IMR-90 (cell line): ENCODE measurements at regions not wholly inside any gene's neighbourhood (a gene's known extent, or its start where the extent isn't known, plus 50 kb on each side); places are given as distances from the start of the nearest gene placed in this dataset.

ENCODE experiments used
- ATAC-seq: fragments of 200-7000 bp; cut with Tn5 transposase; 2 replicates; pipeline ENCODE4 v1.9.1; 2020; ENCODE audit warnings: low read depth, mild to moderate bottlenecking, moderate library complexity
- BruUV-seq: library from RNA; stranded (reverse); fragments of 400-500 nt; replicated peaks from 2 replicates; lab custom pipeline; 2021; lab: Mats Ljungman, UMichigan
- CTCF ChIA-PET: fragments of 300-600 bp; formaldehyde crosslinking; extraction: SDS; loops from one replicate; lab custom pipeline; 2021; ENCODE audit warnings: antibody characterized with exemption; lab: Yijun Ruan, JAX
- POLR2A ChIA-PET: fragments of 300-600 bp; sonication (Branson Sonifier 250); formaldehyde crosslinking; loops from one replicate; lab custom pipeline; 2022; ENCODE audit warnings: antibody characterized with exemption; ENCODE audit not compliant: unreplicated experiment; lab: Charles Lee
- DNase-seq: peaks from one replicate; pipeline ENCODE4 v3.0.0; 2013
- H2AFZ ChIP-seq: replicated peaks from 2 replicates; pipeline ENCODE3; 2013; ENCODE audit warnings: low read length, mild to moderate bottlenecking; ENCODE audit not compliant: poor library complexity
- H2AK5ac ChIP-seq: 2 replicates; pipeline ENCODE4 v1.6.1; 2013; ENCODE audit warnings: low read depth, low read length, inconsistent platforms
- H2AK9ac ChIP-seq: replicated peaks from 2 replicates; pipeline ENCODE3; 2013; ENCODE audit warnings: mild to moderate bottlenecking, low read depth, low read length, moderate library complexity; ENCODE audit not compliant: poor library complexity
- H2BK120ac ChIP-seq: 2 replicates; pipeline ENCODE4 v1.6.1; 2013; ENCODE audit warnings: low read depth, low read length, inconsistent platforms
- H2BK15ac ChIP-seq: 3 replicates; pipeline ENCODE4 v1.6.1; 2013; ENCODE audit warnings: low read depth, low read length, inconsistent platforms
- H2BK20ac ChIP-seq: 2 replicates; pipeline ENCODE4 v1.6.1; 2013; ENCODE audit warnings: low read depth, mild to moderate bottlenecking, inconsistent platforms, low read length, moderate library complexity
- H2BK5ac ChIP-seq: 2 replicates; pipeline ENCODE4 v1.6.1; 2013; ENCODE audit warnings: mild to moderate bottlenecking, low read depth, low read length, inconsistent platforms; ENCODE audit not compliant: poor library complexity, severe bottlenecking
- H3K14ac ChIP-seq: replicated peaks from 2 replicates; pipeline ENCODE4 v1.6.1; 2013; ENCODE audit warnings: low read depth, low read length, inconsistent platforms
- H3K18ac ChIP-seq: 2 replicates; pipeline ENCODE4 v1.6.1; 2013; ENCODE audit warnings: low read depth, low read length, control low read depth
- H3K23ac ChIP-seq: 2 replicates; pipeline ENCODE4 v1.6.1; 2013; ENCODE audit warnings: low read depth, low read length, inconsistent platforms
- H3K27ac ChIP-seq: 2 replicates; pipeline ENCODE4 v1.5.1; 2013; ENCODE audit warnings: mild to moderate bottlenecking, control low read depth, low read length; ENCODE audit not compliant: insufficient read depth
- H3K27me3 ChIP-seq: 2 replicates; pipeline ENCODE4 v1.6.1; 2013; ENCODE audit warnings: low read length; ENCODE audit not compliant: control insufficient read depth, insufficient read depth
- H3K36me3 ChIP-seq: 2 replicates; pipeline ENCODE4 v1.6.1; 2013; ENCODE audit warnings: low read length, mixed read lengths; ENCODE audit not compliant: control insufficient read depth, insufficient read depth
- H3K4ac ChIP-seq: 2 replicates; pipeline ENCODE4 v1.6.1; 2013; ENCODE audit warnings: low read depth, low read length, inconsistent platforms
- H3K4me1 ChIP-seq: 2 replicates; pipeline ENCODE4 v1.6.1; 2013; ENCODE audit warnings: low read length, mixed read lengths; ENCODE audit not compliant: control insufficient read depth, insufficient read depth
- H3K4me2 ChIP-seq: 2 replicates; pipeline ENCODE4 v1.6.1; 2013; ENCODE audit warnings: low read depth, mild to moderate bottlenecking, control low read depth, low read length, moderate library complexity
- H3K4me3 ChIP-seq: 2 replicates; pipeline ENCODE4 v1.5.1; 2013; ENCODE audit warnings: low read depth, mild to moderate bottlenecking, control low read depth, low read length, moderate library complexity; ENCODE audit not compliant: insufficient read depth
- H3K56ac ChIP-seq: 2 replicates; pipeline ENCODE4 v1.6.1; 2013; ENCODE audit warnings: low read length, inconsistent platforms; ENCODE audit not compliant: insufficient read depth; ENCODE audit errors: extremely low read depth
- H3K79me1 ChIP-seq, 2 experiments: 2 replicates each; pipeline ENCODE4 v1.6.1; 2013; ENCODE audit warnings: low read length in 2 of 2, inconsistent platforms in 1 of 2, low read depth in 1 of 2
- H3K9ac ChIP-seq: 2 replicates; pipeline ENCODE4 v1.6.1; 2013; ENCODE audit warnings: low read depth, low read length, control low read depth
- H3K9me1 ChIP-seq: 2 replicates; pipeline ENCODE4 v1.6.1; 2013; ENCODE audit warnings: low read length, inconsistent platforms; ENCODE audit not compliant: insufficient read depth
- H3K9me3 ChIP-seq: 2 replicates; pipeline ENCODE4 v1.6.1; 2013; ENCODE audit warnings: low read length; ENCODE audit not compliant: control insufficient read depth, insufficient read depth
- H4K20me1 ChIP-seq: 2 replicates; pipeline ENCODE4 v1.6.1; 2013; ENCODE audit warnings: low read length, inconsistent platforms; ENCODE audit not compliant: insufficient read depth
- H4K5ac ChIP-seq: 2 replicates; pipeline ENCODE4 v1.6.1; 2013; ENCODE audit warnings: mild to moderate bottlenecking, low read depth, low read length, control low read depth
- H4K8ac ChIP-seq, 2 experiments: 2 replicates each; pipeline ENCODE4 v1.6.1; 2013; ENCODE audit warnings: low read depth in 2 of 2, low read length in 2 of 2, control low read depth in 1 of 2, inconsistent platforms in 1 of 2
- H4K91ac ChIP-seq: 2 replicates; pipeline ENCODE4 v1.6.1; 2013; ENCODE audit warnings: low read depth, low read length, inconsistent platforms; ENCODE audit not compliant: insufficient read depth
- CEBPB ChIP-seq: IDR thresholded peaks from 2 replicates; pipeline ENCODE4 v1.6.1; 2012; ENCODE audit warnings: low read depth, low read length, improper control_type of control experiment
- CHD1 ChIP-seq: IDR thresholded peaks from 2 replicates; pipeline ENCODE4 v1.6.1; 2012; ENCODE audit warnings: low read depth, low read length, improper control_type of control experiment
- WGBS, 2 experiments: methylation state at CpG; one replicate each; pipeline versions ENCODE4 v1.1.5 to v1.1.7; 2013; ENCODE audit warnings: missing lambda C conversion rate in 2 of 2; ENCODE audit not compliant: insufficient read length in 1 of 2; ENCODE audit errors: extremely low coverage in 2 of 2; 5-methylcytosine and 5-hydroxymethylcytosine counted together
- dilution Hi-C: fragments of 300-500 bp; cut with HindIII; formaldehyde crosslinking; loops from one replicate; pipeline ENCODE4 v1.14.3; 2018; ENCODE audit warnings: low sequenced_read_pairs; ENCODE audit not compliant: unreplicated experiment
- in situ Hi-C: fragments of 300-500 bp; cut with MboI; formaldehyde crosslinking; loops from 3 replicates; pipeline ENCODE4 v1.14.3; 2019; ENCODE audit warnings: low sequenced_read_pairs, inconsistent platforms, mixed read lengths
- intact Hi-C: fragments of 100-400 bp; cut with micrococcal nuclease; formaldehyde crosslinking; loops from 2 replicates; pipeline ENCODE4 v1.10.0; 2022

DNA sequence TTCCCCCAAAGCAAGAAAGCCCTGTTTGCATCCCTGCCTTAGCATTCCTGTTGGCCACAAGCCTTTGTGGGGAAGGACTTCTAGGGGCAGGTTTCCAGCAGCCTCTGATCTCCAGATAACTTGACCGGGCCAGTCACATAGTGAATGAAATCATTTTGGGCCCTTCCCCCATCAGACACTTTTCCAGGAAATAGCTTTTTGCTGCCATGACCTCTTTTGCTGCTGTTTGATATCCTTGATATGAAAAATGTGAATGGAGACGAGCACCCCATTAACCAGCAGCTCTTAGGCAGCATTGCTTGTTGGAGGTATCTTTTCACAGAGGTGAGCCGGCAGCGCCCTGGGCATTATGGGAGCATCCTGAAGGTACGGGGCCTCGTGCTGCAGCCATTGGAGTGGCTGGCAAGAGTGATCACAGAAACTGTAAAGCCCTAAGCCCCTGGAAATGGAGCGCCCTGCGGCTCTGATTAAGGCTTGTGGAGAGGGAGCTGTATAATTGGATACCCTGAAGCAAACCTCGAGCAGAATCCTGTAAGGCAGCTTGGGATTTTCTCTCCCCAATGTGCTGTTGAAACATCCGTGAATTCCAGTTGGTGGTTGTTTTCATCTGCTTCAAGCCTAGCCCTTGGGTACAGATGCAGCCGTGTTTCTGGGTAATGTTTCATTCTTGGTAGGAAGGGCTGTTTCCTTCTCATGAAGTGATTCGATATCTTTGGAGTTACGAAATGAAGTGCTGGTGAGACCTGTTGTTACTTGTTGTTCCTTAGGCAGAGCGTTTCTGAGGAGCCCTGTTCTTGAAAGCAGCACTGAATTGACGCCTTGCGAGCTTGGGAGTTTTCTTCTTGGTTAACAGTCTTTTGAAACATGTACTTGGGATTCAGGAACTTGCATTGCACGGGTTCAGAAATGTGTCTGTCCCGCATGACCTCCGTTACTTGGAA is 179.0 kb downstream of the PTEN start:
- intact Hi-C loops = no loop called here
- H2BK20ac ChIP-seq = peak overlapping the region; percentile 69
- H2BK120ac ChIP-seq = peak overlapping the region; percentile 67
- H3K27me3 ChIP-seq = no peaks in the 10 kb centered on the region
- H3K56ac ChIP-seq = no peak overlapping the region
- peak overlapping the region; percentile 65 for H4K5ac ChIP-seq
- BruUV-seq = no TSS peak
- dilution Hi-C loops = no loop called here
- peak overlapping the region; percentile 2; the same call in 1 of the 3 replicates for H2BK15ac ChIP-seq
- no peaks in the 10 kb centered on the region for H4K20me1 ChIP-seq
- ChIA-PET CTCF (interaction anchor here (0.5 kb wide), 1 partner anchor 768 kb away, joined by 4 read pairs; no protein-coding TSS in a partner anchor), POLR2A (no interaction called here)
- WGBS, 2 experiments = 28% methylated on average over 8 of the region's 19 CpGs; no CpG with 5 or more reads in 1 of the 2 experiments
- H2BK5ac ChIP-seq = peak overlapping the region; percentile 25
- no peak overlapping the region for H3K4me3 ChIP-seq
- peak overlapping the region; percentile 32 for H3K23ac ChIP-seq
- peak overlapping the region; percentile 31 for H4K91ac ChIP-seq
- H3K18ac ChIP-seq = peak overlapping the region; percentile 74
- H2AK5ac ChIP-seq = peak overlapping the region; percentile 46; the same call in 1 of the 2 replicates
- no peak overlapping the region for H3K9ac ChIP-seq
- in situ Hi-C loops = no loop called here
- peaks cover 27% of the 10 kb centered on the region for H3K4me1 ChIP-seq
- H4K8ac ChIP-seq = peak overlapping the region in 1 of 2 experiments; percentile 63; a peak in 2 of 4 replicates
- peak overlapping the region; percentile 57 for H2AK9ac ChIP-seq
- peak overlapping the region; percentile 33 for H3K14ac ChIP-seq
- H3K27ac ChIP-seq = peak overlapping the region; percentile 51; the same call in 1 of the 2 replicates
- DNase-seq (peak; percentile 78), ATAC-seq (peak; percentile 70)
- TF ChIP-seq CEBPB (peak; percentile 48), CHD1 (no peak)
- no peaks in the 10 kb centered on the region for H3K9me3 ChIP-seq
- H3K79me1 ChIP-seq = no peaks in the 10 kb centered on the region
- peak overlapping the region; percentile 49 for H3K4ac ChIP-seq
- peak overlapping the region; percentile 15 for H3K4me2 ChIP-seq
- H2AFZ ChIP-seq = peak overlapping the region; percentile 76
- H3K9me1 ChIP-seq = peaks cover 21% of the 10 kb centered on the region
- H3K36me3 ChIP-seq = no peaks in the 10 kb centered on the region
